ENCODE measurements at regions not wholly inside any gene's neighbourhood (a gene's known extent, or its start where the extent isn't known, plus 50 kb on each side); places are given as distances from the start of the nearest gene placed in this dataset.

DNA sequence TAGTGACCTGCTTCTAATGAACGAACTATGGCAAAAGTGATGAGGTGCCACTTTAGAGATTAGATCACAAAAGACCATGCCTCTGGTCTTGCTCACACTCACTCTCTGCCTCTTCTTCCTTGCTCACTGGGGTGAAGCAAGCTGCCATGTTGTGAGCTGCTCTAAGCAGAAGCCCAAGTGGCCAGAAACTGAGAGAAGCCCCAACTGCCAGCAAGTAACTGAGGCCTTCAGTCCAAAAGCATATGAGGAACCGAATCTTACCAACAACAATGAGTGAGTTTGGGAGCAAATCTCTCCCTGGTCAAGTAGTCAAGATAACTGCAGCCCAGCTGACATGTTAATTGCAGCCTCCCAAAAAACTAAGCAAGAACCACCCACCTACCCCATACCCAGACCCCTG is 126.0 kb upstream of the ACO1 start:
- Histone ChIP-seq H2BK120ac (ENCODE audit: low read depth, low read length, poor library complexity, severe bottlenecking) (no peak overlapping the region), H3K23ac (ENCODE audit: insufficient read length, low read depth, low read length) (no peak overlapping the region), H3K18ac (ENCODE audit: insufficient read length, low read depth, low read length) (no peak overlapping the region), H3K79me2 (ENCODE audit: insufficient read depth, low read length) (no peaks in the 10 kb centered on the region), H4K5ac (ENCODE audit: insufficient read length, low read depth, low read length) (no peak overlapping the region), H2AK5ac (ENCODE audit: insufficient read length, low read length) (no peak overlapping the region), H3K4me2 (ENCODE audit: insufficient read depth, insufficient read length, low read length) (no peak overlapping the region), H3K4ac (ENCODE audit: low read depth, low read length) (no peak overlapping the region), H2BK12ac (ENCODE audit: insufficient read length, low read depth, low read length) (no peak overlapping the region), H3T11ph (ENCODE audit: low read length) (no peak overlapping the region), H3K9me3 (ENCODE audit: control insufficient read depth, low read depth, low read length) (no peaks in the 10 kb centered on the region), H2BK15ac (ENCODE audit: low read depth, low read length) (no peak overlapping the region), H2BK20ac (ENCODE audit: low read depth, low read length, poor library complexity, severe bottlenecking) (no peak overlapping the region), H3K79me1 (ENCODE audit: insufficient read depth, low read depth, low read length, poor library complexity, severe bottlenecking) (no peaks in the 10 kb centered on the region), H3K14ac (ENCODE audit: insufficient read depth, low read length) (no peak overlapping the region), H2BK5ac (ENCODE audit: insufficient read length, low read length) (no peak overlapping the region), H3K27me3 (ENCODE audit: insufficient read depth, low read length) (no peaks in the 10 kb centered on the region), H4K91ac (ENCODE audit: insufficient read length, low read depth, low read length) (no peak overlapping the region), H3K27ac (ENCODE audit: insufficient read length, low read depth, low read length) (no peak overlapping the region), H4K8ac (replicated peaks; ENCODE audit: insufficient read length, low read depth, low read length) (no peak overlapping the region), H3K23me2 (ENCODE audit: insufficient read length, low read depth, low read length, poor library complexity, severe bottlenecking) (no peaks in the 10 kb centered on the region), H2AFZ (ENCODE audit: low read length) (no peak overlapping the region), H3K9ac (ENCODE audit: extremely low read depth, insufficient read length, low read length) (no peak overlapping the region), H3K4me1 (ENCODE audit: insufficient read depth, low read length) (no peaks in the 10 kb centered on the region), H4K20me1 (ENCODE audit: control insufficient read depth, insufficient read depth, insufficient read length) (no peaks in the 10 kb centered on the region), H3K56ac (ENCODE audit: insufficient read length, low read depth, low read length) (no peak overlapping the region)
- TF ChIP-seq, protein P1, sequence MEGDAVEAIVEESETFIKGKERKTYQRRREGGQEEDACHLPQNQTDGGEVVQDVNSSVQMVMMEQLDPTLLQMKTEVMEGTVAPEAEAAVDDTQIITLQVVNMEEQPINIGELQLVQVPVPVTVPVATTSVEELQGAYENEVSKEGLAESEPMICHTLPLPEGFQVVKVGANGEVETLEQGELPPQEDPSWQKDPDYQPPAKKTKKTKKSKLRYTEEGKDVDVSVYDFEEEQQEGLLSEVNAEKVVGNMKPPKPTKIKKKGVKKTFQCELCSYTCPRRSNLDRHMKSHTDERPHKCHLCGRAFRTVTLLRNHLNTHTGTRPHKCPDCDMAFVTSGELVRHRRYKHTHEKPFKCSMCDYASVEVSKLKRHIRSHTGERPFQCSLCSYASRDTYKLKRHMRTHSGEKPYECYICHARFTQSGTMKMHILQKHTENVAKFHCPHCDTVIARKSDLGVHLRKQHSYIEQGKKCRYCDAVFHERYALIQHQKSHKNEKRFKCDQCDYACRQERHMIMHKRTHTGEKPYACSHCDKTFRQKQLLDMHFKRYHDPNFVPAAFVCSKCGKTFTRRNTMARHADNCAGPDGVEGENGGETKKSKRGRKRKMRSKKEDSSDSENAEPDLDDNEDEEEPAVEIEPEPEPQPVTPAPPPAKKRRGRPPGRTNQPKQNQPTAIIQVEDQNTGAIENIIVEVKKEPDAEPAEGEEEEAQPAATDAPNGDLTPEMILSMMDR (conservative IDR thresholded peaks at IDR 0.05), result no peak
- H3K4me1 Mint-ChIP-seq, result no peaks in the 10 kb centered on the region
- H3K27me3 Mint-ChIP-seq (ENCODE audit: low read depth), result no peaks in the 10 kb centered on the region; the same call in 1 of the 2 replicates
- peaks cover 7 to 12% of the 10 kb centered on the region in 2 experiments; a peak in 4 of 5 replicates for H3K9me3 Mint-ChIP-seq
- no CpG with 5 or more reads among the region's 2 CpGs for WGBS (ENCODE audit: extremely low coverage, insufficient read length, low lambda C conversion rate)
- H3K4me3 Mint-ChIP-seq, result no peak overlapping the region
- peaks cover 3 to 8% (median 4%) of the 10 kb centered on the region in 3 experiments; a peak in 2 of 7 replicates for H3K36me3 Mint-ChIP-seq (ENCODE audit: insufficient read depth in 1 of 3, low read depth in 3 of 3)
- no peak overlapping the region for H3K27ac Mint-ChIP-seq
- no peak for DNase-seq

All from H9 (cell line).